H1 (cell line): ENCODE measurements at regions not wholly inside any gene's neighbourhood (a gene's known extent, or its start where the extent isn't known, plus 50 kb on each side); places are given as distances from the start of the nearest gene placed in this dataset.

Source experiments
- HDAC2 ChIP-seq, 2 experiments: fragments of 300-600 bp in 1 of 2; sonication (generic) in 1 of 2; IDR thresholded peaks; 2 replicates each; pipeline ENCODE4 v1.6.1; 2011 to 2012; ENCODE audit warnings: low read depth in 2 of 2, low read length in 2 of 2, mild to moderate bottlenecking in 2 of 2, moderate library complexity in 2 of 2, borderline replicate concordance in 1 of 2, inconsistent platforms in 1 of 2
- SAP30 ChIP-seq: fragments of 300-600 bp; sonication (generic); IDR thresholded peaks from 2 replicates; pipeline ENCODE4 v1.7.1; 2012; ENCODE audit warnings: low read length, moderate library complexity, mild to moderate bottlenecking, inconsistent platforms; ENCODE audit not compliant: insufficient read depth, insufficient replicate concordance
- SIRT6 ChIP-seq: IDR thresholded peaks from one replicate; pipeline ENCODE4 v1.7.1; 2012; ENCODE audit warnings: low read length, inconsistent platforms

- TF ChIP-seq SIRT6 (no peak), HDAC2 (IDR thresholded peaks at IDR 0.05; ENCODE audit: borderline replicate concordance in 1 of 2, low read depth in 2 of 2, low read length in 2 of 2) (no peak), SAP30 (no peak)
Measured at GRCh38 chr7:35970458-35970857, 169.6 kb downstream of the SEPTIN7 start (continued).
